Glutamatergic neuron (in vitro differentiated cells): ENCODE measurements at regions not wholly inside any gene's neighbourhood (a gene's known extent, or its start where the extent isn't known, plus 50 kb on each side); places are given as distances from the start of the nearest gene placed in this dataset.

Experiments
- DNase-seq: peaks from one replicate; pipeline ENCODE4 v3.0.0; 2022
- H3K27ac Mint-ChIP-seq: one replicate; pipeline ENCODE4 v1.8.0; 2020; ENCODE audit warnings: mild to moderate bottlenecking, mixed read lengths, inconsistent platforms; ENCODE audit not compliant: unreplicated experiment
- H3K27me3 Mint-ChIP-seq: one replicate; pipeline ENCODE4 v1.8.0; 2020; ENCODE audit warnings: mild to moderate bottlenecking, moderate library complexity, mixed read lengths, inconsistent platforms; ENCODE audit not compliant: unreplicated experiment
- H3K36me3 Mint-ChIP-seq: one replicate; pipeline ENCODE4 v1.8.0; 2020; ENCODE audit warnings: mild to moderate bottlenecking, mixed read lengths, inconsistent platforms; ENCODE audit not compliant: unreplicated experiment
- H3K4me1 Mint-ChIP-seq: one replicate; pipeline ENCODE4 v1.8.0; 2020; ENCODE audit warnings: mild to moderate bottlenecking, low read depth, mixed read lengths, inconsistent platforms; ENCODE audit not compliant: unreplicated experiment
- H3K4me3 Mint-ChIP-seq: one replicate; pipeline ENCODE4 v1.8.0; 2020; ENCODE audit warnings: mild to moderate bottlenecking, mixed read lengths, inconsistent platforms; ENCODE audit not compliant: unreplicated experiment
- H3K9me3 Mint-ChIP-seq: one replicate; pipeline ENCODE4 v1.8.0; 2020; ENCODE audit warnings: mild to moderate bottlenecking, moderate library complexity, mixed read lengths, inconsistent platforms; ENCODE audit not compliant: unreplicated experiment
- CTCF ChIP-seq: fragments of 200-600 bp; sonication (generic); IDR thresholded peaks from one replicate; pipeline ENCODE4 v1.5.0; 2021; ENCODE audit not compliant: partially characterized antibody, unreplicated experiment

- H3K4me1 Mint-ChIP-seq, result no peaks in the 10 kb centered on the region
- H3K27me3 Mint-ChIP-seq, result peaks cover 1% of the 10 kb centered on the region
- H3K4me3 Mint-ChIP-seq, result no peak overlapping the region
Observed at GRCh38 chr1:29777522-29777921, 541.2 kb downstream of the PTPRU start.

GRCh38 chr1:29774355-29774754, 538.0 kb downstream of the PTPRU start:
- TF ChIP-seq CTCF, result no peak
- H3K27me3 Mint-ChIP-seq, result peaks cover 1% of the 10 kb centered on the region
- H3K36me3 Mint-ChIP-seq, result peaks cover 19% of the 10 kb centered on the region
- no peaks in the 10 kb centered on the region for H3K4me1 Mint-ChIP-seq
- no peak for DNase-seq
- H3K4me3 Mint-ChIP-seq, result no peak overlapping the region
- no peak overlapping the region for H3K27ac Mint-ChIP-seq
- peaks cover 6% of the 10 kb centered on the region for H3K9me3 Mint-ChIP-seq

More at GRCh38 chr1:29777522-29777921, 541.2 kb downstream of the PTPRU start:
- no peak for TF ChIP-seq CTCF
- no peak for DNase-seq
- Mint-ChIP-seq H3K36me3 (peaks cover 21% of the 10 kb centered on the region), H3K27ac (no peak overlapping the region), H3K9me3 (peaks cover 6% of the 10 kb centered on the region)

GRCh38 chr1:29772584-29773100, 536.3 kb downstream of the PTPRU start:
- H3K4me1 Mint-ChIP-seq, result no peaks in the 10 kb centered on the region
- peaks cover 16% of the 10 kb centered on the region for H3K36me3 Mint-ChIP-seq
- no peak overlapping the region for H3K27ac Mint-ChIP-seq
- no peak overlapping the region for H3K4me3 Mint-ChIP-seq
- DNase-seq, result no peak
- TF ChIP-seq CTCF, result no peak
- peaks cover 6% of the 10 kb centered on the region for H3K9me3 Mint-ChIP-seq
- peaks cover 1% of the 10 kb centered on the region for H3K27me3 Mint-ChIP-seq

DNA sequence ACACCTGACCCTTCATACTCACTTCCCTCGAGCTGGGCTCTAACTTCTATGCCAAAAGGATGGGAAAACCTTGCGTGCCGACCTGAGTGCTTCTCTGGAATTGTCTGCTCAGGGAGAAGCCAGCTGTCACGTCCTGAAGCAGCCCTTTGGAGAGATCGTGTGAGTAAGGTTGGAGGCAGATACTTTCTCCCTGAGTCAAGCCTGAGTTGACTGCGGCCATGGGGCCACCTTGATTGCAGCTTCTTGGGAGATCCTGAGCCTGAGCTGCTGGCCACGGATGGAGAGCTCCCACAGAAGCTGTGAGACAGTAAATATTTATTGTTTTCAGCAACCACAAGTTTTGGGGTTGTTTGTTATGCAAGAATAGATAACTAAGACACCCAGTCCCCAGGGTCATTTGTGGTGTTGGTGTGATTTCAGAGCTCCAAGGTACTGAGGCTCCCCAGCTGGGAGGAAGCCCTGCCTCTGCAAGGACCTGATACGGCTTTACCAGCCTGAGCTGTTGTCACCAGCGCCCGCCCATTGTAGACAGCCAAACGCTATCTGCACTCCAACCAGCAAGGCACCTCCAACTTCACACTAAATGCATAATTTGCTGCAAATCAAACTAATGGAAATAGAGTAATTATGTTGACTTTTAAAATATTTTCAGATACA, 531.6 kb downstream of the PTPRU start:
- no peaks in the 10 kb centered on the region for H3K4me1 Mint-ChIP-seq
- no peak overlapping the region for H3K27ac Mint-ChIP-seq
- no peaks in the 10 kb centered on the region for H3K27me3 Mint-ChIP-seq
- H3K9me3 Mint-ChIP-seq, result no peaks in the 10 kb centered on the region
- no peak for TF ChIP-seq CTCF
- H3K36me3 Mint-ChIP-seq, result peaks cover 4% of the 10 kb centered on the region
- no peak overlapping the region for H3K4me3 Mint-ChIP-seq
- DNase-seq, result no peak

DNA sequence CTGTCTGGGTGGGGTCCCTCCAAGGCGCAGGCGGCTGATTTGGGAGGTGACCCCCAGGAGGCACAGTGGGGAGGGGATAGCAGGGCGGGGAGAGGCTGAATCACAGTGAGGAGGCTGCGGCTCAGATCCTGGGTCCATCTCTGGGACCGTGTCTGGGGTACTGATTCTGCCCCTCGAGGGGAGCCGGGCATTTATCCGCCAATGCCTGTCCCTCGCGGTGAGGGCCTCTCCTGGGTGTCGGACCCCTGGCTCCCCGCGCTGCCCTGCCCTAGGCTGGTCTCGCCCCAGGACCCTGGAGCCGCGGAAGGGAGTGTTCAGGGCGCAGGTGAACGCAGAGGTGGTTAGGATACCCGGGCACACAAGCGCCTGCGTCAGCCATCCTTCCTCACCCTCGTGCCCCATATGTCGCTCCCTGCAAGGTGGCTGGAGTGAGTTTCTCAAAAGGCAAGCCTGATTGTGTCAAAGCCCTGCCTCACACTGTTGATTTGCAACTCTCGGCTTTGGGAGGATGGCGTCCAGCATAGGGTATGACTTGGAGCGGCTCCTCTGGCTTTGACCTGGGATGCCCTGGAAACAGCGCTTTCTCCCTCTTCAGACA, 530.9 kb downstream of the PTPRU start:
- no peak overlapping the region for H3K4me3 Mint-ChIP-seq
- H3K36me3 Mint-ChIP-seq, result peaks cover 4% of the 10 kb centered on the region
- DNase-seq, result no peak
- no peaks in the 10 kb centered on the region for H3K4me1 Mint-ChIP-seq
- no peak overlapping the region for H3K27ac Mint-ChIP-seq
- no peaks in the 10 kb centered on the region for H3K9me3 Mint-ChIP-seq
- TF ChIP-seq CTCF, result no peak
- H3K27me3 Mint-ChIP-seq, result no peaks in the 10 kb centered on the region
